Activated CD4-positive, alpha-beta T cell treated with anti-CD3 and anti-CD28 coated beads, Interleukin-2, amount 50 U/mL, for 4 hours (primary cell): ENCODE measurements at regions not wholly inside any gene's neighbourhood (a gene's known extent, or its start where the extent isn't known, plus 50 kb on each side); places are given as distances from the start of the nearest gene placed in this dataset.
"Not testable (repeated sequence)": the region's sequence is repeated elsewhere in the genome, so short reads cannot be mapped to it uniquely, and the experiment has no call there.

Experiments
- DNase-seq, 2 experiments: peaks; one replicate each; pipeline ENCODE4 v3.0.0-alpha.2; 2020

DNA sequence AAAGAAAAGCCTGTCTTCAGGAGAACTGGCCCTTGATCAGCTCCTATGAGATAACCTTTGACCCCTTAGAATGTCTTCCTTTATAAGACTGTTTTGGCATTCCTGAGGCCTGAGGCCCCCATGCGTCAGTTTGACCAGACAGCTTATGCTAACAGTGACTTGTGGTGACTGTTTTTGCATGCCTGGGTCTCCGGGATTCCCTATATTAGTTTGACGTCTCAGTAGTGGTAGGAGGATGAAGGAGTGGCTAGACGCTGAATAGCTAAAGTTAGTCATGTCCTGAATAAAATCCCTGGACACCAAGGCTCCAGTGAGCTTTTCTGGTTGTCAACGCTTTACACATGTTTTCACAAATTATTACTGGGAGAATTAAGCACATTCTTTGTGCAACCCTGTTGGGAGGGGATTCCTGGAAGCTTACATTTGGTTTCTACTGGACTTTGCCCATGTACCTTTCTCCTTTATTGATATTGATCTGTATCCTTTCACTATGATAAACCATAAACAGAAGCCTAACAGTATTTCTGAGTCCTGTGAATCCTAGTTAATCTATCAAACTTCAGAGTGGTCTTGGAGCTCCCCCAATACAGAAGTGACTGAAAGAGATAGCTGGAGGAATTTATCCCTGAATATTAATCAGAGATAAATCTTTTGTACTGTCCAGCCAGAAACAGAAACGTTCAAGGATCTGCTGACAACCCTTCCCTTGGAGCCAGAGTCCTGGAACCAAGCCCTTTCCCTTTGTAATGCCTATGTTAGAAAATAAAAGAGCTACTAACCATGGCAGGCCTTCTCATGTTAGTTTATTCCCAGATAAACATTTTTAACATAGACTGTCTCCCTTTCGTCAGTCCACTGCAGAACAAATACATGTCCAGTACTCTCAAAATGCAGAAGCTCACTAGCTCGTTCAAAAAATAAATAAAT, 479.2 kb downstream of the RPS29 start:
- DNase-seq = no peak

DNA sequence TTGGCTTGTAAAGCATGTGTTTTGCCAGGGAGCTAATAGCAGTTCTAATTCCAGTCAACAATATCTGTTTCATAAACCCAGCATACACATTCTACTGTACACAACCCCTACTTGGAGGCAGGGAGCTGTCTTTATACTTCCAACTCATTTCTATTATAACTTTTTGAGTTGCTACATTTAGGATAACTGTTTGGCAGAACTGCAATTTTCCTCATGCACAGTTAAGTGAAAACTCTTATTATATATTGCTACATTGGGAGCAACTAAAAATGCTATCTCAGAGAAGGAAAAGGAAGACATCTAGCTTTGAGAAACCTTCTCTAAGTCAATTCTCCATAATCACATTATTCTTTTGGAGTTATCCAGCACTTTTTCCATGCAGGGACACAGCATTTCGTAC, 480.2 kb downstream of the RPS29 start:
- no peak for DNase-seq

DNA sequence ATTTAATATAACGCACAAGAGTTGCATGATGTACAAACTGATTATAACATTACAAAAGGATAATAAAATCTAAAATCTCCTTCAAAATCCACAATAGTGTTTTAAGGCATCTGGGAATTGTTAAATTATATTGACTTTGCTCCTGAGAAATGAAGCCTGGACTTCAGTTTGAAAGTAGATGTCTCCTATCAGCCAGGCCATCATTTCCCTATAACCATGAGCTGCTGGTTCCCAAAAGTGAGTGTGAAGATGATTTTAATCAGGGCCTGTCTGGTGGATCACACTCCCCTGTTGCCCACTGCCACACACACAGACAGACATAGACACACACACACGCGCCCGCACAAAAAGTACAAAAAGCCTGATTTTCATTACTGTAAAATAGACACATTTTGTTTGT, 480.7 kb downstream of the RPS29 start:
- DNase-seq = no peak

DNA sequence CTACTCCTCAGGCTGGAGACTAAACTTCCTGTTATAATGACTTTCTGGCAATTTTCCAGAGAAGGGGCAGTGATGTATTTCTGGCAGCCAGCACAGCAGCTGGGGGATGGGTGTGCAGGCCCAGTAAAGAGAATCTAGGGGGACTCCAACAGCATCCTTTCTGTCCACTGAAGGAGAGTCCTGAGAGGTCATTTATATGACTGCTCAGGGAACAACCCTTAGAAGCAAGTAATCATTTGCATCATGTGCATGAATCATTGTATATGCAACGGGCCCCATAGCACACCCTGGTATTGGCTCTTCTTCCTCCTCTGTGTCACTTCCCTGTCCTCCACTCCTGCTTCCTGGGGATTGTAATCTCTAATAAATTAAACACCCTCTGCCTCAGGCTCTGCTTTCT, 493.8 kb downstream of the RPS29 start:
- no peak for DNase-seq

DNA sequence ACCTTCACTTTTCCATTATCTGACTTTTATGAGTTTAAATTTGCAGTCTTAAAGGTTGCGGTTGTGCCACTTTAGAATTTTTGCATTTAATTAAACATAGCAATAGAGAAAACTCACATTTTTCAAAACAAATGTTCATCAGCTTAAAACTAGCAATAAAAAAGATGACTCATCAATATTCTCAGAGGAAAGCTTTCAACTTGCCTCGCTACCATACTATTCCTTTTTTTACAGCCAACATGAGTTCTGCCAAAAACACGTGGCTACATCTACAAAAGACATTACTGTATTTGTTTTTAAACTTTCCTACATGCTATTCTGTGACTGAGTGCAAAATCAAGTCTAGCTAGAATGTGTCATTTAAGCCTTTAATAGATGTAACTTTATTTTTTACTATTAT, 497.1 kb downstream of the RPS29 start:
- no peak for DNase-seq

GRCh38 chr14:49073292-49073691, 512.9 kb downstream of the RPS29 start:
- DNase-seq = not testable (repeated sequence)

DNA sequence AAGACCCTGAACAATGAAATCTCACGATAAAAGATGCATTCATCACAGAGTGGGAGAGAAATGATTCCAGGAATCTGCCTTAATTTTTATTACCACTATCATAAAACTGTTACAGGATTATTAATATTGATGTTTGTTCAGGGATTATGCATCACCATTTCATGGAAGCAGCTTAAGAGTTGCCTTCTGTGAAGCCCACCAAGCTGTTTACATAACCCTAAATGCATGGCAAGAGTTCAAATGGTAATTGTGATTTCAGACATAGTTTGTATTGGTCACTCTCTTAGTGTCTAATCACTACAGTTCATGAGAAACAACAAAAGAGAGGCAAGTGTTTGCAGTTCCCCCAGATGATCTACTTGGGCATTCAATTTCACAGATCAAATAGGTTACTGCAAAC, 527.7 kb downstream of the RPS29 start:
- no peak for DNase-seq

- DNase-seq = no peak
These were observed 528.2 kb downstream of the RPS29 start for GRCh38 chr14:49057838-49058510.

GRCh38 chr14:49056021-49056420, 530.2 kb downstream of the RPS29 start:
- no peak for DNase-seq

GRCh38 chr14:49052521-49052920, 533.7 kb downstream of the RPS29 start:
- no peak for DNase-seq

- no peak for DNase-seq
These were observed 534.7 kb downstream of the RPS29 start for GRCh38 chr14:49051328-49052060.

DNA sequence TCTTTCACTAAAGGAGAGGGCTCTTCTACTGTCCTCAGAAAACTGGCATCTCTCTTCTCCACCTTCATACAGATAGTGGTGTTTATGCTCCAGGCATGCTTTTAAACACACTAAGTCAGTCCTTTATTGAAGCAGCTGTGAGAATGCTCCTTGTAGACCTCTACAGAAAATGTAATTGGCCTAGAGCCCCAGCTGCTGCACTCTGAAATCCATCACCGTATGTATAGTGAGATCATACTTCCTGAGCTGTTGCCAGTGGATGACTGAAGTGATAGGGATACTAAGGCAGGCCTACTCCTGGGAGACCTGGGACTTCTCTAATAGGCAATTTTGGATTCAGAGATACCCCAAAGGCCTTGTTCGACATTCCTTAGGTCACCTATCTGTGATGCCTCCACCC, 535.4 kb downstream of the RPS29 start:
- DNase-seq = no peak

- no peak for DNase-seq
These were observed 536.5 kb downstream of the RPS29 start for GRCh38 chr14:49049711-49050110.

GRCh38 chr14:49044981-49045380, 541.2 kb downstream of the RPS29 start:
- DNase-seq = no peak

- no peak for DNase-seq
These were observed 549.1 kb downstream of the RPS29 start for GRCh38 chr14:49036984-49037516.

GRCh38 chr14:49036266-49036665, 549.9 kb downstream of the RPS29 start:
- DNase-seq = no peak

DNA sequence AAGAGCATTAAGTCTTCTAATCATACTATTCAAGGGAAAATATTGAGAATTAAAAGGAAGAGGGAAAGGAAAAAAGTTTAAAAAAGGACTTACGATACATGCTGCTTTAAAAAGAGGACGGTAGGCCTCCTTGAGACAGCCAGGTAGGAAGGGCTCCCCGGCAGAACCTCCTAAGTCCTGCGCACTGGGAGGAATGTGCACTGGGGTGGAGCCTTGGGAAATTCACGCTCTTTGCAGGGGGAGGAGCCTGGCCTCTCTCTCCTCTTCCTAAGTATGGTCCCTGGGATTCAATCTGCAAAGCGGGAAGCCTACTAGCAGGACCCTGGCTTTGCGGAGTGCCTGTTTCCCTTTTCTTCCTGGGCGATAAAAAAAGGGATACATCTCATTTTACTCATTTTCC, 553.0 kb downstream of the RPS29 start:
- DNase-seq = no peak

DNA sequence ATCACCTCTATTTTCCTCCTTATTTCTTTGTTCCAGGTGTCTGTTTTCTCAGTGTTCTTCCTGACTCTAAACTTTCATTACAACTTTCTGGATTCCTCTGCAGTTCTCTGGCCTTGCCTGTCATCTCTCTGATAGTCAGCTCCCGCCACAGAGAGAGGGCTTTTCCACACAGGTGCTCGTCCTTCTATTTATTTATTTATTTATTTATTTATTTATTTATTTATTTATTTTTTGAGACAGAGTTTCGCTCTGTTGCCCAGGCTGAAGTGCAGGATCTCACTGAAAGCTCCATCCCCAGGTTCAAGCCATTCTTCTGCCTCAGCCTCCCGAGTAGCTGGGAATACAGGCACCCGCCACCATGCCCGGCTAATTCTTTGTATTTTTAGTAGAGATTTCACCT, 554.5 kb downstream of the RPS29 start:
- not testable (repeated sequence) for DNase-seq

- no peak for DNase-seq
These were observed 566.6 kb downstream of the RPS29 start for GRCh38 chr14:49019467-49020115.

GRCh38 chr14:49017447-49017846, 568.7 kb downstream of the RPS29 start:
- DNase-seq = no peak

DNA sequence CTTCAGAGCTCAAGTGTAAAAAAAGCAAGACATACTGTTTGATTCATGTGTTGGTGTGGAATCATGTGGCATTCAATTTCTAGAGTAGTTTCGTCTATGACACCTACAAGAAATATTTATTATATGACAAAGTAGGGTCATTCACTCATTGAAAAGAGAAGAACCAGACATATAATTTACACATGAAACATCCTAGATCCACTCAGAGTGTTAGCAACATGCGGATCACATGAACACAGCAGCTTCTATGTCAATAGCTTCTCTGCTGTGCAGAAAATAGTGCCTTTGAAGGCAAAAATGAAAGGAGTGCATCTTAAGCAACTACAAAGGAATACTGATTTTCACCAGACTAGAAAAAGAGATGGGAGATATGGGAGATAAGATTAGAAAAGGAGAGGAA, 569.8 kb downstream of the RPS29 start:
- DNase-seq = no peak

DNA sequence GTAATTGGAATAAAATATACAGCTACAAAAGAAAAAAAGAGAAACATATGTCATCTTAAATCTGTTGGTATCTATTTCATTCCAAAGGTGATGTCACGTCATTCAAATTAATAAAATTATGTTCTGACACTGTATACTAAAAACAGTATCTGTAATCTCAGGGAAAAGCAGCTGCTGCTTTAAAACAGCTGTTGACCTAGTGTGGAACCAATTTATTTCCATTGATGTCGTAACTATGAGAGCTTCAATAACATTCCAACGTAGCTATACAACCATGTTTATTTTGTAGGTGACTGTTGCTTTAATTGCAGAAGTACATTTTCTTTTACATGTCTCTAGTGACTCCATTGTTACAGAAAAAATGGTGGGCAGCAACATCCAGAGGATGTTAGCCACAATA, 571.7 kb downstream of the RPS29 start:
- DNase-seq = no peak

- DNase-seq = no peak
These were observed 577.8 kb downstream of the RPS29 start for GRCh38 chr14:49008363-49008762.
